RCC 7860 (cell line): ENCODE measurements at regions not wholly inside any gene's neighbourhood (a gene's known extent, or its start where the extent isn't known, plus 50 kb on each side); places are given as distances from the start of the nearest gene placed in this dataset.
"Not testable (repeated sequence)": the region's sequence is repeated elsewhere in the genome, so short reads cannot be mapped to it uniquely, and the experiment has no call there.

Experiments
- DNase-seq: peaks from one replicate; pipeline ENCODE4 v3.0.0-alpha.2; 2015; ENCODE audit warnings: low spot score
- FAIRE-seq: peaks from 2 replicates; lab custom pipeline; 2012; peaks lifted over from hg19 to GRCh38; lab: Jason Lieb, UNC

- DNase-seq (no peak), FAIRE-seq (no peak)
Observed at GRCh38 chr2:156006721-156007618, 325.6 kb downstream of the NR4A2 start.

GRCh38 chr2:156005999-156006712 is 326.4 kb downstream of the NR4A2 start:
- DNase-seq (no peak), FAIRE-seq (no peak)

GRCh38 chr2:156005531-156005930 is 327.0 kb downstream of the NR4A2 start:
- no peak for DNase-seq
- FAIRE-seq: no peak

- no peak for DNase-seq
Observed at GRCh38 chr2:156004459-156004858, 328.1 kb downstream of the NR4A2 start.

GRCh38 chr2:156003780-156004179 is 328.7 kb downstream of the NR4A2 start:
- FAIRE-seq: no peak
- no peak for DNase-seq

More at GRCh38 chr2:156004459-156004858, 328.1 kb downstream of the NR4A2 start:
- no peak for FAIRE-seq

- peak; percentile 55 for FAIRE-seq
Observed at GRCh38 chr2:156001851-156002250, 330.7 kb downstream of the NR4A2 start.

GRCh38 chr2:155997538-155997937 is 335.0 kb downstream of the NR4A2 start:
- DNase-seq (no peak), FAIRE-seq (no peak)

More at GRCh38 chr2:156001851-156002250, 330.7 kb downstream of the NR4A2 start:
- DNase-seq: no peak

- FAIRE-seq (no peak), DNase-seq (no peak)
Observed at GRCh38 chr2:155994315-155994714, 338.2 kb downstream of the NR4A2 start.

GRCh38 chr2:155983845-155984244 is 348.7 kb downstream of the NR4A2 start:
- DNase-seq (no peak), FAIRE-seq (no peak)

GRCh38 chr2:155982135-155982534 is 350.4 kb downstream of the NR4A2 start:
- no peak for FAIRE-seq
- DNase-seq: no peak

- no peak for FAIRE-seq
- no peak for DNase-seq
Observed at GRCh38 chr2:155980941-155981560, 351.5 kb downstream of the NR4A2 start.

- DNase-seq (no peak), FAIRE-seq (no peak)
Observed at GRCh38 chr2:155975734-155976133, 356.8 kb downstream of the NR4A2 start.

GRCh38 chr2:155972916-155973315 is 359.6 kb downstream of the NR4A2 start:
- DNase-seq (no peak), FAIRE-seq (no peak)

- DNase-seq, FAIRE-seq: not testable (repeated sequence)
Observed at GRCh38 chr2:155966064-155966471, 366.5 kb downstream of the NR4A2 start.

GRCh38 chr2:155965415-155966063 is 367.0 kb downstream of the NR4A2 start:
- FAIRE-seq (no peak), DNase-seq (no peak)

GRCh38 chr2:155961641-155962040 is 370.9 kb downstream of the NR4A2 start:
- no peak for FAIRE-seq
- DNase-seq: no peak

- DNase-seq (no peak), FAIRE-seq (no peak)
Observed at GRCh38 chr2:155958834-155959233, 373.7 kb downstream of the NR4A2 start.

- FAIRE-seq (no peak), DNase-seq (no peak)
Observed at GRCh38 chr2:155947069-155947468, 385.5 kb downstream of the NR4A2 start.

- no peak for FAIRE-seq
- no peak for DNase-seq
Observed at GRCh38 chr2:155944218-155944617, 388.3 kb downstream of the NR4A2 start.

GRCh38 chr2:155930312-155930711 is 402.2 kb downstream of the NR4A2 start:
- FAIRE-seq: no peak

GRCh38 chr2:155917380-155917779 is 415.1 kb downstream of the NR4A2 start:
- no peak for DNase-seq
- no peak for FAIRE-seq

More at GRCh38 chr2:155930312-155930711, 402.2 kb downstream of the NR4A2 start:
- DNase-seq: no peak
